Skeletal muscle satellite cell (primary cell): ENCODE measurements at regions not wholly inside any gene's neighbourhood (a gene's known extent, or its start where the extent isn't known, plus 50 kb on each side); places are given as distances from the start of the nearest gene placed in this dataset.

Experiments used
- H3K27me3 ChIP-seq: 2 replicates; pipeline ENCODE4 v1.7.0; 2013; ENCODE audit warnings: low read length; ENCODE audit not compliant: control insufficient read depth, insufficient read depth
- H3K36me3 ChIP-seq: 2 replicates; pipeline ENCODE4 v1.7.0; 2013; ENCODE audit warnings: mild to moderate bottlenecking, control low read depth, low read length; ENCODE audit not compliant: insufficient read depth
- H3K4me1 ChIP-seq: 2 replicates; pipeline ENCODE4 v1.7.0; 2013; ENCODE audit warnings: low read length; ENCODE audit not compliant: control insufficient read depth, insufficient read depth
- H3K4me2 ChIP-seq: 2 replicates; pipeline ENCODE4 v1.7.0; 2013; ENCODE audit warnings: mild to moderate bottlenecking, low read length
- H3K4me3 ChIP-seq: 2 replicates; pipeline ENCODE4 v1.7.0; 2013; ENCODE audit warnings: low read length
- H3K9ac ChIP-seq: 2 replicates; pipeline ENCODE4 v1.7.0; 2013; ENCODE audit warnings: mild to moderate bottlenecking, low read depth, low read length, moderate library complexity
- H3K9me3 ChIP-seq: replicated peaks from 2 replicates; pipeline ENCODE4 v1.7.0; 2013; ENCODE audit warnings: mild to moderate bottlenecking, control low read depth, low read length

- H3K27me3 ChIP-seq, result no peaks in the 10 kb centered on the region
- no peak overlapping the region for H3K4me3 ChIP-seq
- H3K36me3 ChIP-seq, result no peaks in the 10 kb centered on the region
- no peak overlapping the region for H3K4me2 ChIP-seq
- no peaks in the 10 kb centered on the region for H3K9me3 ChIP-seq
- no peaks in the 10 kb centered on the region for H3K4me1 ChIP-seq
- no peak overlapping the region for H3K9ac ChIP-seq
Measured at GRCh38 chr1:65719391-65719790, 73.3 kb upstream of the PDE4B start.

DNA sequence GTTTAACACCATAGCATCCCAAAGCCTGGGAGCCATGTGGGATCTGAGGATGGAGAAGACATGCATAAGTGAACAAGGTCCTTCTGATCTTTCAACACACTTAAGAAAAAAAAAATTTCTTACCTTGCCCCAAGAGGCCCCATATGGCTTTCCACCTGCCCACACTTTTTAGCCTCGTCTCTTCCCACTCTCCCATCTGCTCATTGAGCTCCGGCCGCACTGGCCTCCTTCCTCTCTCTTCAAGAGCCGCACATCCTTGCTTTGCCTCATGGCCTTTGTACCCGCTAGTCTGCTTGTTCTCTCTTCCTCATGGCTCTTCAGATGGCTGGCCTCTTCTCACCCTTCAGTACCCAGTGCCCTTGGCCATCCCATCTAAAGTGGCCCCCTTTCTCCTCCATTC is 70.2 kb upstream of the PDE4B start:
- Histone ChIP-seq H3K4me2 (no peak overlapping the region), H3K4me1 (no peaks in the 10 kb centered on the region), H3K36me3 (no peaks in the 10 kb centered on the region), H3K27me3 (no peaks in the 10 kb centered on the region), H3K4me3 (no peak overlapping the region), H3K9me3 (no peaks in the 10 kb centered on the region), H3K9ac (no peak overlapping the region)

DNA sequence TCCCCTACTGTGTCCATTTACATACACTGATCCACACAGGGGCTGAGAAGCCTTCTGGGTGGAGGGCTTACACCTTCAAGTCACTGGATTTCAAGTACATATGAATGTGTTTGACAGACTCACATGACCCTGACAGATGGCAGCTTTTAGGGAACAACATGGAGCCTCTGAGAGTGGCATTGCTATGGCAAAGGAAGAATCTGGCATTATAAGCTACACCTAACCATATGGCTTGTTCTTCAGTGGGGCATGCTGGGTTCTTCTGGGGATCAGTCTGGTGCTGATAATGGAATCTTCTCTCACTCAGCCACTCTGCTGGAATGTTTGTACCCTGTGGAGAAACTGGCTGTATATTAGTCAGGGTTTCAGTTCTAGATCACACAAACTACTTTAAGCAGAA is 68.5 kb upstream of the PDE4B start:
- H3K9ac ChIP-seq, result no peak overlapping the region
- no peaks in the 10 kb centered on the region for H3K36me3 ChIP-seq
- no peaks in the 10 kb centered on the region for H3K27me3 ChIP-seq
- no peaks in the 10 kb centered on the region for H3K9me3 ChIP-seq
- H3K4me3 ChIP-seq, result no peak overlapping the region
- no peaks in the 10 kb centered on the region for H3K4me1 ChIP-seq
- no peak overlapping the region for H3K4me2 ChIP-seq

DNA sequence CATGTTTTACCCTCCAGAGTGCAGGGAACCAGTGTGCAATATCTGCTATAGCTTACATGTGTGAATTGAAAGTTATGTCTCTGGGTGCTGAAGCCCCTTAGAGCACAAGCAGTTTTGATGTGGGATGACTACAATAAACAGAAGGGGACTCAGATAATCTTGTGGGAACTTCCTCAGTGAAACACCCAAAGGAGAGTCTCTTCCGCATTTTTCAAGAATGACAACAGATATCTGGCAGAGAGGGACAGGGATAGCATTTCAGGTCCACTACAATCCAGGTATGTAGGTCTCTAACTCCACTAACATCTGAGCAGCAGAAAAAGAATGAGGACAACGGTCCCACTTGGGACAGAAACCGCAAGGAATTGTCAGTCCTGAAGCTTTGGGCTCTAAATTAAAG is 67.6 kb upstream of the PDE4B start:
- Histone ChIP-seq H3K4me1 (no peaks in the 10 kb centered on the region), H3K9ac (no peak overlapping the region), H3K9me3 (no peaks in the 10 kb centered on the region), H3K4me3 (no peak overlapping the region), H3K27me3 (no peaks in the 10 kb centered on the region), H3K4me2 (no peak overlapping the region), H3K36me3 (no peaks in the 10 kb centered on the region)

DNA sequence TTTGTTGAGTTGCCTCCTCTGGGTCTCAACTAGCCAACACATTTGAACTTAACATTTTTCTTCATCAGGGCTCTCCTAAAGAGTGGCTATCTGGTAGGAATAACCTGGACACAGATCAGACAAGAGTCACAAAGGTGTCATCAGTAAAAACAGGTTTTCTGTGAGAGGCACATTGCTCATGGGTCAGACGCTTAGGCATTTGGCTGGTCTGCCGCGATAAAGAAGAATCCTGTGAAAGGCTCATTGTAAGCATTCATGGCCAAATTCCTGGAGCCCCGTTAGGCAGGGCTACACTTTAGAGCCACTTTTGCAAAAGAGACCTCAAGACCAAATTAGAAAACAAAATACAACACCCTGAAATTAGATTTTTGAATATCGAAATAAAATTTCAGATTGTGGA is 64.2 kb upstream of the PDE4B start:
- Histone ChIP-seq H3K4me3 (no peak overlapping the region), H3K36me3 (no peaks in the 10 kb centered on the region), H3K27me3 (no peaks in the 10 kb centered on the region), H3K4me2 (no peak overlapping the region), H3K9ac (no peak overlapping the region), H3K4me1 (no peaks in the 10 kb centered on the region), H3K9me3 (no peaks in the 10 kb centered on the region)

GRCh38 chr1:65729259-65729658 is 63.4 kb upstream of the PDE4B start:
- Histone ChIP-seq H3K4me2 (no peak overlapping the region), H3K27me3 (no peaks in the 10 kb centered on the region), H3K4me1 (no peaks in the 10 kb centered on the region), H3K9ac (no peak overlapping the region), H3K36me3 (no peaks in the 10 kb centered on the region), H3K4me3 (no peak overlapping the region), H3K9me3 (no peaks in the 10 kb centered on the region)

DNA sequence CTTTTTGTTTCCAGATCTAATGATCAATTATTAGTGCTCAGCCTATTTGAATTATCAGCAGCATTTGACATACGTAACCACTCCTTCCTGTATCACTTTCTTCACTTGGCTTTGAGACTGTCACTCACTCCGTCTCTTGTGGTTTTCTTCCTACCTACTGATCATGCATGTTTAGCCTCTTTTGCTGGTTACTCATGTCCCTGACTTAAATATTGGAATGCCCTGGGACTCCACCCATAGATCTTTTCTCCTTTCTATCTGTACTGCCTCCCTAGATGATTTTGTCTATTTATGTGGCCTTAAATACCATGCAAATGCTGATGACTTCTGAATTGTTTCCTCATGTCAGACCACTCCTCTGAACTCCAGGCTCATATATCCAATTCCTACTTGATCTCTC is 57.7 kb upstream of the PDE4B start:
- H3K27me3 ChIP-seq, result no peaks in the 10 kb centered on the region
- no peak overlapping the region for H3K9ac ChIP-seq
- H3K9me3 ChIP-seq, result no peaks in the 10 kb centered on the region
- no peaks in the 10 kb centered on the region for H3K36me3 ChIP-seq
- H3K4me1 ChIP-seq, result no peaks in the 10 kb centered on the region
- no peak overlapping the region for H3K4me2 ChIP-seq
- H3K4me3 ChIP-seq, result no peak overlapping the region

- Histone ChIP-seq H3K9ac (no peak overlapping the region), H3K4me2 (no peak overlapping the region), H3K9me3 (peaks cover 8% of the 10 kb centered on the region), H3K4me3 (no peak overlapping the region), H3K36me3 (no peaks in the 10 kb centered on the region), H3K27me3 (no peaks in the 10 kb centered on the region), H3K4me1 (no peaks in the 10 kb centered on the region)
Measured at GRCh38 chr1:65741993-65742392, 50.7 kb upstream of the PDE4B start.
